ENCODE measurements at regions not wholly inside any gene's neighbourhood (a gene's known extent, or its start where the extent isn't known, plus 50 kb on each side); places are given as distances from the start of the nearest gene placed in this dataset.

DNA sequence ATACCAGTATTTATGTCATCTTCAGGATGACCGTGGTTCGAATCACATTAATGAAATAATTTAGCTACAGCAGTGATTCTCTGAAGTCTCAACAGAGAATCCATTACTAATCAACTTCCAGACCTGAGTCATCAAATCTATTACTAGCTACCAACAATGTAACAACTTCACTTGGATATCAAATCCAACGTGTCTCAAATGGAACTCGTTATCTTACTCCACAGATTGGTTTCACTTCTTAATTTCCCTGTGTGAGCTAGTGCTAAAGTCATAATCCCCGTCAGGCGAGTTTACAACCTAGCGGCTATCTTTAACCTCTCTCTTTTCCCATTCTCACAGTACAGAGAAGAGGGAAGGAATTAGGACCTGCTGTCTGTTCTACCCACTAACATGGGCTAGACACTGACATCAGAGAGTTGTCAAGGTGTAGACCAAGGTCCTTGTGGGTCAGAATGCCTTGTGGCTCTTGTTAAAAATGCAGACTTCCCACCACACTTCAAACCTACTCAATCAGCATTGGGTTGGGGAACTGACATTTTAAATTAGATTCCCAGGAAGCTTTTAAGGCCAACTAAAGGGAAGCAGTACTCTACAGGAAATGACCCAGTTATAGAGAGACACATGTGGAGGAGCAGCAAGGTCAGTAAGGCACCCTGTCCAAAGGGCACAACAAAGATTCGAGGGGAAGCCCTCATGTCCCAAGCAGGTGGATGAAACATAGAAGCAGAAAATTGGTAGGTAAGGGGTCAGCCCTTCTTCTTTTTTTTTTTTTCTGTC lies 57.3 kb upstream of the GSAP start:
- Histone ChIP-seq H3K79me1 (ENCODE audit: low read length) (no peaks in the 10 kb centered on the region), H2AK5ac (ENCODE audit: low read length) (no peak overlapping the region), H2BK5ac (ENCODE audit: low read depth, low read length, poor library complexity) (no peak overlapping the region), H3K4ac (ENCODE audit: low read depth, low read length) (no peak overlapping the region), H3K14ac (ENCODE audit: low read length) (no peak overlapping the region), H2AFZ (ENCODE audit: insufficient read depth, low read length, poor library complexity) (no peak overlapping the region), H3K4me1 (ENCODE audit: control insufficient read depth in 1 of 2, insufficient read depth in 2 of 2, low read length in 2 of 2) (no peaks in the 10 kb centered on the region), H3K23ac (ENCODE audit: low read length) (no peak overlapping the region), H4K12ac (ENCODE audit: low read depth, low read length) (no peak overlapping the region), H3K36me3 (ENCODE audit: control insufficient read depth in 1 of 2, insufficient read depth in 2 of 2, low read length in 2 of 2) (no peaks in the 10 kb centered on the region), H3K79me2 (ENCODE audit: control insufficient read depth, insufficient read depth, low read length, poor library complexity) (no peaks in the 10 kb centered on the region), H3K4me2 (ENCODE audit: low read length) (no peak overlapping the region), H3K27me3 (ENCODE audit: insufficient read depth, low read length) (no peaks in the 10 kb centered on the region), H2BK120ac (ENCODE audit: insufficient read depth, low read length, poor library complexity) (no peak overlapping the region), H3K27ac (ENCODE audit: low read depth, low read length) (no peak overlapping the region), H3K9me3 (ENCODE audit: insufficient read depth, low read depth, low read length) (no peaks in the 10 kb centered on the region), H4K91ac (ENCODE audit: low read depth, low read length) (no peak overlapping the region), H3K4me3 (ENCODE audit: low read depth, low read length) (no peak overlapping the region), H2BK12ac (ENCODE audit: low read length) (no peak overlapping the region), H3K9ac (ENCODE audit: low read length) (no peak overlapping the region), H4K8ac (ENCODE audit: low read depth, low read length) (no peak overlapping the region), H3K18ac (ENCODE audit: low read length) (no peak overlapping the region)
- whole genome bisulfite sequencing (ENCODE audit: extremely low coverage, insufficient coverage, insufficient read length) = no CpG with 5 or more reads among the region's 8 CpGs
- no peak for DNase-seq

DNA sequence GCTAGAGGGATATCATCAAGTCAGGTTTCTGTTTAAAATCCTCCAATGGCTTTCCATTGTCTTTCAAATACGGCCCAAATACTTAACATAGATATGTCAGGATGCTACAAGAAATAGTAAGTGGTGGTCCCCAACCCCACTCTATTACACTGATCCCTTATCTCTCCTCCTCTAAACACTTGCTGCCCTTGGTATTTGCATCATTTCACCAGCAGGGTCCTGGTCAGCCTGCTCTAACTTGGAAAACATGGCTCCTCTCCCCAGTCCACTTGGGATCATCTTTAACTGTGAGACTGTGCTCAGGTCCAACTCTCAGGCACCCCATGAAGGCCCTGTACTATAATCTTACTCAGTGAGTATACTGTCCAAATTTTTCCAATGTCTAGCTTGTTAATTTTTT lies 53.8 kb upstream of the GSAP start:
- H3K27me3 ChIP-seq (ENCODE audit: insufficient read depth, low read length) = no peaks in the 10 kb centered on the region
- no peaks in the 10 kb centered on the region for H3K9me3 ChIP-seq (ENCODE audit: insufficient read depth, low read depth, low read length)
- H3K27ac ChIP-seq (ENCODE audit: low read depth, low read length) = no peak overlapping the region
- no peaks in the 10 kb centered on the region for H3K79me2 ChIP-seq (ENCODE audit: control insufficient read depth, insufficient read depth, low read length, poor library complexity)
- no peak overlapping the region for H3K14ac ChIP-seq (ENCODE audit: low read length)
- no peaks in the 10 kb centered on the region for H3K36me3 ChIP-seq (ENCODE audit: control insufficient read depth in 1 of 2, insufficient read depth in 2 of 2, low read length in 2 of 2)
- H2BK5ac ChIP-seq (ENCODE audit: low read depth, low read length, poor library complexity) = no peak overlapping the region
- H2AK5ac ChIP-seq (ENCODE audit: low read length) = no peak overlapping the region
- no peak for DNase-seq
- no peak overlapping the region for H2BK12ac ChIP-seq (ENCODE audit: low read length)
- no peak overlapping the region for H3K4ac ChIP-seq (ENCODE audit: low read depth, low read length)
- no peak overlapping the region for H2AFZ ChIP-seq (ENCODE audit: insufficient read depth, low read length, poor library complexity)
- no peak overlapping the region for H4K91ac ChIP-seq (ENCODE audit: low read depth, low read length)
- no peak overlapping the region for H2BK120ac ChIP-seq (ENCODE audit: insufficient read depth, low read length, poor library complexity)
- H3K79me1 ChIP-seq (ENCODE audit: low read length) = no peaks in the 10 kb centered on the region
- no peak overlapping the region for H3K4me2 ChIP-seq (ENCODE audit: low read length)
- H3K9ac ChIP-seq (ENCODE audit: low read length) = no peak overlapping the region
- WGBS (ENCODE audit: extremely low coverage, insufficient coverage, insufficient read length) = no CpG with 5 or more reads among the region's 1 CpG
- H3K4me1 ChIP-seq (ENCODE audit: control insufficient read depth in 1 of 2, insufficient read depth in 2 of 2, low read length in 2 of 2) = no peaks in the 10 kb centered on the region
- no peak overlapping the region for H4K12ac ChIP-seq (ENCODE audit: low read depth, low read length)
- H4K8ac ChIP-seq (ENCODE audit: low read depth, low read length) = no peak overlapping the region
- H3K18ac ChIP-seq (ENCODE audit: low read length) = no peak overlapping the region
- no peak overlapping the region for H3K23ac ChIP-seq (ENCODE audit: low read length)
- no peak overlapping the region for H3K4me3 ChIP-seq (ENCODE audit: low read depth, low read length)

GRCh38 chr7:77467408-77467807 lies 51.3 kb upstream of the GSAP start:
- Histone ChIP-seq H2AK5ac (ENCODE audit: low read length) (no peak overlapping the region), H2AFZ (ENCODE audit: insufficient read depth, low read length, poor library complexity) (no peak overlapping the region), H2BK5ac (ENCODE audit: low read depth, low read length, poor library complexity) (no peak overlapping the region), H3K36me3 (ENCODE audit: control insufficient read depth in 1 of 2, insufficient read depth in 2 of 2, low read length in 2 of 2) (no peaks in the 10 kb centered on the region), H3K9ac (ENCODE audit: low read length) (no peak overlapping the region), H3K27ac (ENCODE audit: low read depth, low read length) (no peak overlapping the region), H3K4me2 (ENCODE audit: low read length) (no peak overlapping the region), H2BK120ac (ENCODE audit: insufficient read depth, low read length, poor library complexity) (no peak overlapping the region), H3K9me3 (ENCODE audit: insufficient read depth, low read depth, low read length) (no peaks in the 10 kb centered on the region), H2BK12ac (ENCODE audit: low read length) (no peak overlapping the region), H3K27me3 (ENCODE audit: insufficient read depth, low read length) (no peaks in the 10 kb centered on the region), H3K79me1 (ENCODE audit: low read length) (no peaks in the 10 kb centered on the region), H3K23ac (ENCODE audit: low read length) (no peak overlapping the region), H4K8ac (ENCODE audit: low read depth, low read length) (no peak overlapping the region), H4K12ac (ENCODE audit: low read depth, low read length) (no peak overlapping the region), H3K18ac (ENCODE audit: low read length) (no peak overlapping the region), H3K79me2 (ENCODE audit: control insufficient read depth, insufficient read depth, low read length, poor library complexity) (no peaks in the 10 kb centered on the region), H4K91ac (ENCODE audit: low read depth, low read length) (no peak overlapping the region), H3K4me1 (ENCODE audit: control insufficient read depth in 1 of 2, insufficient read depth in 2 of 2, low read length in 2 of 2) (no peaks in the 10 kb centered on the region), H3K4me3 (ENCODE audit: low read depth, low read length) (no peak overlapping the region), H3K14ac (ENCODE audit: low read length) (no peak overlapping the region), H3K4ac (ENCODE audit: low read depth, low read length) (no peak overlapping the region)
- no CpG with 5 or more reads among the region's 3 CpGs for WGBS (ENCODE audit: extremely low coverage, insufficient coverage, insufficient read length)
- DNase-seq = no peak

GRCh38 chr7:77466450-77466849 lies 50.3 kb upstream of the GSAP start:
- Histone ChIP-seq H4K8ac (ENCODE audit: low read depth, low read length) (no peak overlapping the region), H3K79me2 (ENCODE audit: control insufficient read depth, insufficient read depth, low read length, poor library complexity) (no peaks in the 10 kb centered on the region), H3K36me3 (ENCODE audit: control insufficient read depth in 1 of 2, insufficient read depth in 2 of 2, low read length in 2 of 2) (no peaks in the 10 kb centered on the region), H3K27me3 (ENCODE audit: insufficient read depth, low read length) (no peaks in the 10 kb centered on the region), H3K27ac (ENCODE audit: low read depth, low read length) (no peak overlapping the region), H3K79me1 (ENCODE audit: low read length) (no peaks in the 10 kb centered on the region), H3K4me2 (ENCODE audit: low read length) (no peak overlapping the region), H3K4me1 (ENCODE audit: control insufficient read depth in 1 of 2, insufficient read depth in 2 of 2, low read length in 2 of 2) (no peaks in the 10 kb centered on the region), H4K12ac (ENCODE audit: low read depth, low read length) (no peak overlapping the region), H2BK5ac (ENCODE audit: low read depth, low read length, poor library complexity) (no peak overlapping the region), H3K18ac (ENCODE audit: low read length) (no peak overlapping the region), H2BK120ac (ENCODE audit: insufficient read depth, low read length, poor library complexity) (no peak overlapping the region), H2AFZ (ENCODE audit: insufficient read depth, low read length, poor library complexity) (no peak overlapping the region), H4K91ac (ENCODE audit: low read depth, low read length) (no peak overlapping the region), H3K23ac (ENCODE audit: low read length) (no peak overlapping the region), H2BK12ac (ENCODE audit: low read length) (no peak overlapping the region), H3K9ac (ENCODE audit: low read length) (no peak overlapping the region), H3K14ac (ENCODE audit: low read length) (no peak overlapping the region), H3K4me3 (ENCODE audit: low read depth, low read length) (no peak overlapping the region), H2AK5ac (ENCODE audit: low read length) (no peak overlapping the region), H3K9me3 (ENCODE audit: insufficient read depth, low read depth, low read length) (no peaks in the 10 kb centered on the region), H3K4ac (ENCODE audit: low read depth, low read length) (no peak overlapping the region)
- no peak for DNase-seq
- no CpG with 5 or more reads among the region's 1 CpG for WGBS (ENCODE audit: extremely low coverage, insufficient coverage, insufficient read length)

Measured in trophoblast cell (in vitro differentiated cells and primary cell).